ENCODE measurements at regions not wholly inside any gene's neighbourhood (a gene's known extent, or its start where the extent isn't known, plus 50 kb on each side); places are given as distances from the start of the nearest gene placed in this dataset.

- no peak for TF ChIP-seq CTCF (conservative IDR thresholded peaks at IDR 0.05 in 1 of 2, IDR thresholded peaks at IDR 0.05 in 1 of 2; ENCODE audit: low read depth in 1 of 2, low read length in 2 of 2)
- TF ChIP-seq EZH2 (IDR thresholded peaks at IDR 0.05; ENCODE audit: low read length, missing control alignments): no peak
Observed at GRCh38 chr2:234632527-234633391, 135.9 kb upstream of the ARL4C start.
